GM12878 (cell line): ENCODE measurements at regions not wholly inside any gene's neighbourhood (a gene's known extent, or its start where the extent isn't known, plus 50 kb on each side); places are given as distances from the start of the nearest gene placed in this dataset.

Experiments used
- ATAC-seq: fragments of 200-7000 bp; cut with Tn5 transposase; 3 replicates; pipeline ENCODE4 v1.9.1; 2020; ENCODE audit warnings: mild to moderate bottlenecking, moderate library complexity
- BruUV-seq: library from RNA; stranded (reverse); fragments of 400-500 nt; replicated peaks from 2 replicates; lab custom pipeline; 2021; lab: Mats Ljungman, UMichigan
- CTCF ChIA-PET: fragments of 300-600 bp; sonication (Branson Sonifier 250); formaldehyde crosslinking; extraction: SDS; loops from one replicate; lab custom pipeline; 2021; ENCODE audit warnings: inconsistent platforms; lab: Yijun Ruan, JAX
- POLR2A ChIA-PET: fragments of 350-600 bp; formaldehyde crosslinking; extraction: SDS; loops from one replicate; lab custom pipeline; 2021; ENCODE audit warnings: inconsistent platforms; lab: Charles Lee
- RAD21 ChIA-PET: fragments of 300-600 bp; sonication (Branson Sonifier 250); formaldehyde crosslinking; loops from one replicate; lab custom pipeline; 2023; ENCODE audit warnings: antibody characterized with exemption; ENCODE audit not compliant: unreplicated experiment; lab: Charles Lee
- SMC1A ChIA-PET: fragments of 300-600 bp; sonication (Branson Sonifier 250); formaldehyde crosslinking; loops from one replicate; lab custom pipeline; 2023; ENCODE audit not compliant: unreplicated experiment, uncharacterized antibody; lab: Charles Lee
- DNase-seq: peaks from one replicate; pipeline ENCODE4 v3.0.0-alpha.2; 2011; ENCODE audit warnings: low read depth, low spot score
- FAIRE-seq: peaks from 3 replicates; lab custom pipeline; 2011; peaks lifted over from hg19 to GRCh38; lab: Jason Lieb, UNC
- H2AFZ ChIP-seq: 2 replicates; pipeline ENCODE4 v1.6.0; 2011; ENCODE audit warnings: low read depth, low read length, control low read depth; ENCODE audit not compliant: control insufficient read depth
- H3K27ac ChIP-seq: 2 replicates; pipeline ENCODE4 v1.5.1; 2011; ENCODE audit warnings: control low read depth; ENCODE audit not compliant: control insufficient read depth, insufficient read depth
- H3K27me3 ChIP-seq, 2 experiments: replicated peaks in 1 of 2; 2 replicates each; pipeline versions ENCODE4 v1.6.0 to v1.6.1; 2011; ENCODE audit warnings: low read length in 1 of 2; ENCODE audit not compliant: control insufficient read depth in 2 of 2, insufficient read depth in 2 of 2
- H3K36me3 ChIP-seq, 2 experiments: 2 replicates each; pipeline ENCODE4 v1.5.1; 2011; ENCODE audit warnings: low read length in 1 of 2; ENCODE audit not compliant: control insufficient read depth in 2 of 2, insufficient read depth in 2 of 2
- H3K4me1 ChIP-seq: 2 replicates; pipeline ENCODE4 v1.6.1; 2011; ENCODE audit warnings: mild to moderate bottlenecking, low read length, moderate library complexity, mixed read lengths; ENCODE audit not compliant: control insufficient read depth, insufficient read depth
- H3K4me2 ChIP-seq: 2 replicates; pipeline ENCODE4 v1.6.0; 2011; ENCODE audit warnings: control low read depth; ENCODE audit not compliant: control insufficient read depth, insufficient read depth
- H3K4me3 ChIP-seq: fragments of 200-600 bp; sonication (generic); 2 replicates; pipeline ENCODE4 v1.5.1; 2016
- H3K79me2 ChIP-seq: 2 replicates; pipeline ENCODE4 v1.6.0; 2011; ENCODE audit warnings: low read length; ENCODE audit not compliant: control insufficient read depth, insufficient read depth
- H3K9ac ChIP-seq: 2 replicates; pipeline ENCODE4 v1.8.0; 2011; ENCODE audit warnings: low read length, control low read depth, mixed read lengths; ENCODE audit not compliant: control insufficient read depth, insufficient read depth
- H3K9me3 ChIP-seq: replicated peaks from 3 replicates; pipeline ENCODE4 v1.5.1; 2011; ENCODE audit warnings: mild to moderate bottlenecking, low read length; ENCODE audit not compliant: control insufficient read depth, insufficient read depth
- H4K20me1 ChIP-seq: 2 replicates; pipeline ENCODE4 v1.6.0; 2011; ENCODE audit not compliant: control insufficient read depth, insufficient read depth
- ATF3 ChIP-seq: IDR thresholded peaks from 2 replicates; pipeline ENCODE4 v1.6.1; 2011; ENCODE audit warnings: low read depth, mild to moderate bottlenecking, low read length, moderate library complexity, borderline replicate concordance; ENCODE audit errors: extremely low read depth
- FOS ChIP-seq: IDR thresholded peaks from 3 replicates; pipeline ENCODE4 v1.6.1; 2011; ENCODE audit warnings: borderline replicate concordance; ENCODE audit not compliant: insufficient read length; ENCODE audit errors: extremely low read depth
- FOXM1 ChIP-seq: IDR thresholded peaks from 2 replicates; pipeline ENCODE4 v1.6.1; 2012; ENCODE audit warnings: low read depth, mild to moderate bottlenecking, inconsistent platforms, low read length, moderate library complexity
- HDGF ChIP-seq: fragments of 450-650 bp; IDR thresholded peaks from 2 replicates; pipeline ENCODE4 v1.6.1; 2016; ENCODE audit warnings: antibody characterized with exemption
- LARP7 ChIP-seq: fragments of 450-650 bp; IDR thresholded peaks from 2 replicates; pipeline ENCODE4 v1.6.1; 2017; ENCODE audit warnings: mild to moderate bottlenecking
- PRDM15 ChIP-seq: fragments of 450-650 bp; formaldehyde crosslinking; IDR thresholded peaks from 2 replicates; pipeline ENCODE4 v1.4.0; 2020; ENCODE audit warnings: mild to moderate bottlenecking, moderate library complexity
- RFX5 ChIP-seq: IDR thresholded peaks from 2 replicates; pipeline ENCODE4 v1.6.1; 2011; ENCODE audit warnings: low read depth, low read length, improper control_type of control experiment
- SIN3A ChIP-seq: IDR thresholded peaks from 2 replicates; pipeline ENCODE4 v1.6.1; 2012; ENCODE audit warnings: low read depth, low read length, improper control_type of control experiment
- SP1 ChIP-seq: IDR thresholded peaks from one replicate; pipeline ENCODE4 v1.6.1; 2011; ENCODE audit warnings: low read depth, low read length
- STAT1 ChIP-seq: fragments of 450-650 bp; conservative IDR thresholded peaks from 2 replicates; pipeline ENCODE4 v1.6.1; 2014; ENCODE audit warnings: antibody characterized with exemption, mild to moderate bottlenecking
- WGBS: methylation state at CpG from one replicate; pipeline ENCODE4 v1.1.6; 2016; ENCODE audit warnings: low lambda C conversion rate; ENCODE audit not compliant: insufficient replicate concordance, insufficient coverage; ENCODE audit errors: missing lambda C conversion rate; 5-methylcytosine and 5-hydroxymethylcytosine counted together
- in situ Hi-C: fragments of 300-500 bp; cut with MboI; formaldehyde crosslinking; loops from 9 replicates; pipeline ENCODE4 v1.14.3; 2018; ENCODE audit warnings: mixed read lengths
- intact Hi-C: fragments of 100-400 bp; cut with micrococcal nuclease; formaldehyde crosslinking; loops from one replicate; pipeline ENCODE4 v1.14.2; 2022; ENCODE audit not compliant: unreplicated experiment
- TF ChIP-seq, protein P1 (sequence below): fragments of 450-650 bp; IDR thresholded peaks from 2 replicates; pipeline ENCODE4 v1.6.1; 2018; ENCODE audit warnings: mild to moderate bottlenecking, low read depth, moderate library complexity; ENCODE audit not compliant: partially characterized antibody

DNA sequence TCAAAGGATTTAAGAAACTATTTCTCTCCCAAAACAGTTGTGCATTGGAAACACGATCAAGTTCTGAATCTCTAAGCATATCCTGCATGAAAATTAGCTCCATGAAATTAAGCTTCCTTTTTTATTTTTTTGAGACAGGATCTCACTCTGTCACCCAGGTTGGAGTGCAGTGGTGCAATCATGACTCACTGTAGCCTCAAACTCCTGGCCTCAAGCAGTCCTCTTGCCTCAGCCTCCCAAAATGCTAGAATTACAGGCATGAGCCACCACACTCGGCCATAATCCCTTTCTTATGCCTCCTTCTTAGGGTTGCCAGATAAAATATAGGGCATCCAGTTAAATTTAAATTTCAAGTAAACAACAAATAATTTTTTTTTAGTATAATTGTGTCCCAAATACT, 124.4 kb downstream of the ARL4C start:
- Histone ChIP-seq H2AFZ (no peak overlapping the region), H3K9ac (no peak overlapping the region), H3K36me3 (no peaks in the 10 kb centered on the region), H3K4me3 (no peak overlapping the region), H3K4me1 (no peaks in the 10 kb centered on the region), H3K27ac (no peak overlapping the region), H3K4me2 (no peak overlapping the region), H3K9me3 (no peaks in the 10 kb centered on the region), H3K79me2 (no peaks in the 10 kb centered on the region), H3K27me3 (no peaks in the 10 kb centered on the region), H4K20me1 (no peaks in the 10 kb centered on the region)
- no peak for ATAC-seq
- intact Hi-C loops: no loop called here
- BruUV-seq: no TSS peak
- ChIA-PET RAD21 (no interaction called here), CTCF (interaction anchor here (0.6 to 1.7 kb wide), 2 partner anchors 105 to 745 kb away, joined by 3 to 4 read pairs; no protein-coding TSS in a partner anchor), SMC1A (interaction anchor here (0.9 kb wide), 1 partner anchor 11 kb away, joined by 3 read pairs; no protein-coding TSS in a partner anchor), POLR2A (no interaction called here)
- no peak for FAIRE-seq
- 50% methylated on average over 2 of the region's 2 CpGs for WGBS
- no peak for TF ChIP-seq SP1
- no peak for DNase-seq
- in situ Hi-C loops: no loop called here

GRCh38 chr2:234368861-234369261, 128.0 kb downstream of the ARL4C start:
- intact Hi-C loops: no loop called here
- FAIRE-seq (no peak), DNase-seq (no peak), ATAC-seq (0 out of 3 replicates have a peak, but pooled peaks have one; percentile 38)
- RAD21 ChIA-PET: no interaction called here
- Histone ChIP-seq H3K4me2 (no peak overlapping the region), H4K20me1 (no peaks in the 10 kb centered on the region), H3K27me3 (no peaks in the 10 kb centered on the region), H3K36me3 (no peaks in the 10 kb centered on the region), H3K9me3 (no peaks in the 10 kb centered on the region), H3K4me3 (no peak overlapping the region), H3K79me2 (no peaks in the 10 kb centered on the region), H3K27ac (no peak overlapping the region), H3K4me1 (no peaks in the 10 kb centered on the region), H3K9ac (no peak overlapping the region), H2AFZ (no peak overlapping the region)
- WGBS: 0% methylated on average over 1 of the region's 1 CpG
- SMC1A ChIA-PET: no interaction called here
- CTCF ChIA-PET: interaction anchor here (0.7 kb wide), 1 partner anchor 80 kb away, joined by 3 read pairs; no protein-coding TSS in a partner anchor
- POLR2A ChIA-PET: no interaction called here
- in situ Hi-C loops: no loop called here
- BruUV-seq: no TSS peak
- TF ChIP-seq STAT1: no peak
- TF ChIP-seq SIN3A: no peak
- TF ChIP-seq PRDM15 (CRISPR knock-in tag): no peak
- TF ChIP-seq ATF3: no peak
- no peak for TF ChIP-seq FOS
- no peak for TF ChIP-seq FOXM1
- no peak for TF ChIP-seq SP1
- no peak for TF ChIP-seq RFX5
- no peak for TF ChIP-seq HDGF
- TF ChIP-seq LARP7: no peak
- TF ChIP-seq, protein P1, sequence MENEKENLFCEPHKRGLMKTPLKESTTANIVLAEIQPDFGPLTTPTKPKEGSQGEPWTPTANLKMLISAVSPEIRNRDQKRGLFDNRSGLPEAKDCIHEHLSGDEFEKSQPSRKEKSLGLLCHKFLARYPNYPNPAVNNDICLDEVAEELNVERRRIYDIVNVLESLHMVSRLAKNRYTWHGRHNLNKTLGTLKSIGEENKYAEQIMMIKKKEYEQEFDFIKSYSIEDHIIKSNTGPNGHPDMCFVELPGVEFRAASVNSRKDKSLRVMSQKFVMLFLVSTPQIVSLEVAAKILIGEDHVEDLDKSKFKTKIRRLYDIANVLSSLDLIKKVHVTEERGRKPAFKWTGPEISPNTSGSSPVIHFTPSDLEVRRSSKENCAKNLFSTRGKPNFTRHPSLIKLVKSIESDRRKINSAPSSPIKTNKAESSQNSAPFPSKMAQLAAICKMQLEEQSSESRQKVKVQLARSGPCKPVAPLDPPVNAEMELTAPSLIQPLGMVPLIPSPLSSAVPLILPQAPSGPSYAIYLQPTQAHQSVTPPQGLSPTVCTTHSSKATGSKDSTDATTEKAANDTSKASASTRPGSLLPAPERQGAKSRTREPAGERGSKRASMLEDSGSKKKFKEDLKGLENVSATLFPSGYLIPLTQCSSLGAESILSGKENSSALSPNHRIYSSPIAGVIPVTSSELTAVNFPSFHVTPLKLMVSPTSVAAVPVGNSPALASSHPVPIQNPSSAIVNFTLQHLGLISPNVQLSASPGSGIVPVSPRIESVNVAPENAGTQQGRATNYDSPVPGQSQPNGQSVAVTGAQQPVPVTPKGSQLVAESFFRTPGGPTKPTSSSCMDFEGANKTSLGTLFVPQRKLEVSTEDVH: no peak
